ENCODE measurements at regions not wholly inside any gene's neighbourhood (a gene's known extent, or its start where the extent isn't known, plus 50 kb on each side); places are given as distances from the start of the nearest gene placed in this dataset.

GRCh38 chr3:117302428-117302827, 592.8 kb downstream of the TUSC7 start:
- Histone ChIP-seq H3K4me3 (ENCODE audit: extremely low read depth in 1 of 4, insufficient read depth in 2 of 4, low read depth in 3 of 4, low read length in 4 of 4) (no peak overlapping the region), H4K20me1 (replicated peaks in 1 of 2; ENCODE audit: control insufficient read depth in 1 of 2, insufficient read depth in 2 of 2, low read length in 2 of 2) (no peaks in the 10 kb centered on the region), H2BK20ac (ENCODE audit: low read length) (no peak overlapping the region), H3K79me1 (ENCODE audit: low read depth, low read length) (no peaks in the 10 kb centered on the region), H2AK5ac (ENCODE audit: low read depth, low read length) (no peak overlapping the region), H3K4me2 (ENCODE audit: insufficient read depth in 1 of 2, low read depth in 2 of 2, low read length in 2 of 2) (no peak overlapping the region), H3K4me1 (replicated peaks in 1 of 4; ENCODE audit: control insufficient read depth in 3 of 4, insufficient read depth in 4 of 4, low read length in 3 of 4) (no peaks in the 10 kb centered on the region), H2BK120ac (replicated peaks; ENCODE audit: low read depth, low read length) (no peak overlapping the region), H3K56ac (replicated peaks; ENCODE audit: insufficient read length, low read depth, low read length) (no peak overlapping the region), H3K27me3 (replicated peaks in 1 of 4; ENCODE audit: control insufficient read depth in 3 of 4, extremely low read depth in 1 of 4, insufficient read depth in 3 of 4, low read length in 3 of 4) (no peaks in the 10 kb centered on the region), H3K23ac (ENCODE audit: insufficient read length) (no peak overlapping the region), H3K4ac (replicated peaks; ENCODE audit: insufficient read length, low read depth, low read length) (no peak overlapping the region), H3K9me3 (ENCODE audit: insufficient read depth in 2 of 2, low read depth in 1 of 2, low read length in 1 of 2) (no peaks in the 10 kb centered on the region), H2BK12ac (ENCODE audit: low read depth, low read length) (no peak overlapping the region), H3K27ac (ENCODE audit: low read depth, low read length) (no peak overlapping the region), H3K36me3 (ENCODE audit: control insufficient read depth in 2 of 4, insufficient read depth in 4 of 4, low read length in 3 of 4) (no peaks in the 10 kb centered on the region), H3K79me2 (ENCODE audit: control insufficient read depth in 1 of 2, insufficient read depth in 2 of 2, low read length in 2 of 2) (no peaks in the 10 kb centered on the region), H4K5ac (ENCODE audit: insufficient read length, low read depth, low read length) (no peak overlapping the region), H2BK15ac (ENCODE audit: low read length) (no peak overlapping the region), H4K91ac (replicated peaks; ENCODE audit: insufficient read length, low read length) (no peak overlapping the region), H3K14ac (ENCODE audit: insufficient read length) (no peak overlapping the region), H3K23me2 (ENCODE audit: low read depth, low read length) (no peaks in the 10 kb centered on the region), H3K9ac (replicated peaks in 1 of 4; ENCODE audit: extremely low read depth in 1 of 4, low read depth in 3 of 4, low read length in 3 of 4) (no peak overlapping the region), H2BK5ac (ENCODE audit: low read depth, low read length) (no peak overlapping the region), H2AFZ (ENCODE audit: low read length) (no peak overlapping the region), H4K8ac (ENCODE audit: extremely low read depth, insufficient read depth, low read length) (no peak overlapping the region), H3K18ac (ENCODE audit: extremely low read depth, low read length) (no peak overlapping the region)
- DNase-seq (ENCODE audit: low read depth in 1 of 2, low spot score in 2 of 2) (no peak), FAIRE-seq (no peak)
- 91% methylated on average over 7 of the region's 7 CpGs; no CpG with 5 or more reads in 1 of the 2 experiments for WGBS, 2 experiments (ENCODE audit: extremely low coverage in 1 of 2, insufficient coverage in 1 of 2, insufficient read length in 1 of 2, insufficient replicate concordance in 2 of 2, low coverage in 1 of 2, low lambda C conversion rate in 2 of 2, missing lambda C conversion rate in 1 of 2)
- TF ChIP-seq RXRA (IDR thresholded peaks at IDR 0.05; ENCODE audit: insufficient read depth, low read depth, low read length) (no peak), FOSL1 (IDR thresholded peaks at IDR 0.05; ENCODE audit: insufficient read depth, low read depth, low read length) (no peak), RFX5 (IDR thresholded peaks at IDR 0.05; ENCODE audit: borderline replicate concordance, low read depth, low read length) (no peak), KDM1A (IDR thresholded peaks at IDR 0.05; ENCODE audit: borderline replicate concordance, low read length) (no peak), RAD21 (IDR thresholded peaks at IDR 0.05 in 1 of 2, conservative IDR thresholded peaks at IDR 0.05 in 1 of 2; ENCODE audit: low read depth in 2 of 2, low read length in 2 of 2) (no peak)
- POLR2A ChIA-PET (ENCODE audit: partially characterized antibody), result no interaction called here
- CTCF ChIA-PET (ENCODE audit: partially characterized antibody), result no interaction called here
